ENCODE measurements at regions not wholly inside any gene's neighbourhood (a gene's known extent, or its start where the extent isn't known, plus 50 kb on each side); places are given as distances from the start of the nearest gene placed in this dataset.
A peak's percentile ranks its signal among the peaks of the same experiment; 100 is the strongest.

DNA sequence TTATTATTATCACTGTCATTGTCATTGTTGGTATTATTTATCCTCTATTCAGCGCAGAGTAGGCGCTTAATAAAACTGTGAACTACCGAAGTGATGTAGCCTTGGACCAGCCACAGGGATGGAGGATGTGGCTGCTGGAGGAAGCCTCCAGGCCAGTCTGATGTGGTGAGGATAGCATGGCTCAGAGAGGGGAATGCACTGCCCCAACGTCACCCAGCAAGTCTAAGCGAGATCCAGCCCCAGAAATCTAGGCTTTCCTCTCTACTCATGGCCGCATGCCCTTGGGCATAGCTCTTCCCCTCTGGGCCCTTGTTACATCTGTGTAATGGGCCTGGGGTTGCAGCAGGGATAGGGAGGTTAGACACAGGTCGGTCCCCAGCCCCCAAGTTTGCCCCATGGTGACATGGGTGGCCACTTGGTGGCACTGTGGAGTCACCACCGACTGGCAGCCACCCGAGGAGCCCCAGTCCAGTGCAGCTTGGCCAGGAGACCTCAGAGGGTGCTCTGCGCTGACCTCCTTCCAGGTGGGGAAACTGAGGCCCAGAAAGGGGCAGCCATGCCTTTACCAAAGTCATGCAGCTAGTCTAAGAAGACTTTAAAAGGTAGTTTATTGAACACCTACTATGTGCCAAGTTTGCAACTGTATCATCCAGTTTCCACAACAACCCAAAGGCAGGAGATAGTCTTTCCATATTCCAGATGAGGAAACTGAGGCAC is 395.7 kb downstream of the MN1 start:
- DNase-seq (ENCODE audit: low spot score): no peak
- intact Hi-C loops (cut with DNase I): loop anchor here (5.0 to 10.0 kb wide), 4 partner anchors 389 to 651 kb away; partner anchors contain the start of gene MN1 (in 1 of the 2)

DNA sequence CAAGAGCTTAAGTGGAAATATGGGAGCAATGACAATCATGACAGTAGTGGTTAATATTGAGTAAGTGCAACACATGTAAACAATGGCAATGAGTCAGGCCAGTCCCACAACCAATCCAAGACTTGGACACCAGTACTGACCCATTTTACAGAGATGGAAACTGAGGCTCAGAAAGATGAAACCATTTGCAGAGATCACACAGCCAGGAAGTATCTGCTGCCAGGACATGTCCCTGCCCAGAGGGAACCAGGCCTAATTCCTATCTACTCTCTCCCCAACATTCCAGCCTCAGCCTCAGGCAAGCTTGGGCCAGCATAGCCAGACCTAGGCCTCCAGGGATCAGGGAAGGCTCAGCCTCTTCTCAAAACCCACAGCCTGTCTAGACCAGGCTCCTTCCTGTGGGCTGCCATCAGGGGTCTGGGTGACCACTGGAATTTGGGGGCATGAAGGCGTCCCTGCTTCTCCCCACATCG is 395.1 kb downstream of the MN1 start:
- intact Hi-C loops (cut with DNase I): loop anchor here (5.0 to 10.0 kb wide), 4 partner anchors 388 to 652 kb away; partner anchors contain the start of gene MN1 (in 1 of the 2)
- no peak for DNase-seq (ENCODE audit: low spot score)

DNA sequence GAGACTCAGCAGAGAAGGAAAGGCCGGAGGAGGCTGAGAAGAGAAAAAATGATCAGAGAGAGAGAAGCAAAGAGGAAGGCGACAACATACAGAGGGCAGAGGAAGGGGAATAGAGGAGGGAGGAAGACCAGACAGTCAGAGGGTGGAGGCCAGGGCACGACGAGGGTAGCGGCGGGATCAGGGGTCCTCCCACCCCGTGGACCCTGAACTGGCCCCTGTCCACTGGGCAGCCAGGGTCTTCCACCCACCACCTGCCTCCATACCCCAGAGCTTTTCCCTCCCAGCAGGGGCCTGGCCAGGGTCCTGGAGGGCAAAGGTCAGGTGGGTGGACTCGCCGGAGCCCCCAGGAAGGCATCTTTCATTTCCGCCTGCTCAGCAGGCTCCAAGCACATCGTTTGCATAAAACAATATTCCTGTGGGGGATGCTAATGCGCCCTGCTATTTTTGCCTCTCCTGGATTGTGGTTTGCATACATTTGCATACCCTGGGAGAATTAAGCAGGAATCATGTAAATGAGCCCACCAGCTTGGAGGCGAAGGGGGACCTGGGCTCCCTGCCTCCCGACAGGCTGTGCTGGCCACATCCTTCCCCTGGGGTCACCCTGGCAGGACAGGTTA is 394.1 kb downstream of the MN1 start:
- intact Hi-C loops (cut with DNase I): loop anchor here (5.0 to 10.0 kb wide), 4 partner anchors 387 to 653 kb away; partner anchors contain the start of gene MN1 (in 1 of the 2)
- no peak for DNase-seq (ENCODE audit: low spot score)

DNA sequence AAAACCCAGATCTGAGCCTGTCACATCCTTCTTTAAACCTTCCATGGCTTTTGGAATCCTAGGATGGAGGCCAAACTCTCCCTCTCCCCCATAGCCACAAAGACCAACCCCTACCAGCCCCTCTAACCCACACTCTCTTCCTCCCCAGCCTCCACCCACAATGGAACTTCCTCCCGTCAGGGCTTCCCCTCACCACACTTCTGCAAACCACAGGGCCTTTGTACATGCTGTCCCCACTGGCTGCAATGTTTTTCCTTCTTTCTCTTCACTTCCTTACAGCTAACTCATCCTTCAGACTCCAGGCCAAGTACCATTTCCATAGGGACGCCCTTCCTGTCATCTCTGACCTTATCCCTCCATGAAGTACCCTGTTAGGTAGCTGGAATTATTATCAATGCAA is 393.5 kb downstream of the MN1 start:
- DNase-seq (ENCODE audit: low spot score): no peak
- intact Hi-C loops (cut with DNase I): loop anchor here (5.0 to 10.0 kb wide), 4 partner anchors 387 to 653 kb away; partner anchors contain the start of gene MN1 (in 1 of the 2)

DNA sequence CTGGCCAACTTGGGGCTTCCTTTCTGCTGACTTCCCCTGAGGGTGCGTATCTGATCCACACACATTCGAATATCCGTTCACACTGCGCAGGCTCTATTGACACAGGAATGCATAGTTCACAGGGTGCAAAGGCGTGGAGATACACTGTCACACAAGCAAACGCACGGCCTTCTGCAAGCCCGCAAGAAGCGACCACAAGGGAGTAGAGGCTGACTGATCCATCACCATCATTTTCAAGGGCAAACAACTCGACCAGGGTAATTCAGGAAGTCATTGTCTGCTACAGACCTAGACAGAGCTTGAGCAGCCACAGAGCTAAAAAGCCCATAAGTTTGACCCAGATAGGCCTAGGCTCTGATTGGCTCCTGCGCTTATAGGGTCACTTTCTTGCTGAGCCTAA is 392.3 kb downstream of the MN1 start:
- no peak for DNase-seq (ENCODE audit: low spot score)
- intact Hi-C loops (cut with DNase I): loop anchor here (5.0 to 10.0 kb wide), 4 partner anchors 386 to 654 kb away; partner anchors contain the start of gene MN1 (in 1 of the 2)

DNA sequence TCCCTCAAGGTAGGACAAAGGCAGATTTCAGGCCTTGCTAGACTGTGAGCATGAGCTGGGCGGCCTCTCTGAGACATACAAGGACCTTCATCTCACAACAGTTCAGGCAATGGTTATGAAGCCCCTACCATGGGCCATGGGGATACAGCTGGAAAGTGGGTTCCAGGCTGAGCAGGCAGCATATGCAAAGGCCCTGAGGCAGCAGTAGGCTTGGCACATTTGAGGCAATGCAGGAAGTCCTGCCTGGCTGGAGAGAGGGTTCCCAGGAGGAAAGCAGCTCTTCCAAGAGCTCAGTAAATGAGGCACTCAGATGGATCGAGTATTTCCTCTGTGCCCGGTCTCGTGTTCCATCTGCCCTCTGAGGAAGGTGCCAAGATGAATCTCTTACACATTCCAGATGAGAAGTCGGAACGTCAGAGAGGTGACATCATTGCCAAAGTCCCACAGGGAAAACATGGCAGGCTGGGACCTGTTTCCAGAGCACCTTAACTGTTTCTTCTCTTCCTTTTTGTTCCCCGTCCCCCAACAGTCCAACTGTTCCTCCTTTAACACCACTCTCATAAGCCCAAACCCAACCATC is 388.6 kb downstream of the MN1 start:
- intact Hi-C loops (cut with DNase I): no loop called here
- no peak for DNase-seq (ENCODE audit: low spot score)

DNA sequence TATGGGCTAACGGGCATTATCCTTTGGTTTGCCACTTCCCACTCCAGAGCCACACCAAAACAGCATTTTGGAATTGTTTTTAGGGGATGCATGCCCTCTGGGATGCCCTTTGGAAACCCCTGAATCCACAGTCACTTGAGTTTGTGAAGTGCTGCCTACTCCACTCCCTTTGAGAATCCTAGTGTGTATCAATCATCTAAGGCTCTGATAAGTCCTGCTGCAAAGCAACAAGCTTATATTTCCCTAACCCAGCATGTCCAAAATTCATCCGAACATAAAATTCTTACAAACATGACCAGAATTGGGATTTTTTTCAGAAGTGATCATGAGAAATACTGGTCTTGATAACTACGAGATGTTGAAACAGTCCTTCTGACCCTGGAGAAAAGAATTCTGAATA is 387.9 kb downstream of the MN1 start:
- no peak for DNase-seq (ENCODE audit: low spot score)

DNA sequence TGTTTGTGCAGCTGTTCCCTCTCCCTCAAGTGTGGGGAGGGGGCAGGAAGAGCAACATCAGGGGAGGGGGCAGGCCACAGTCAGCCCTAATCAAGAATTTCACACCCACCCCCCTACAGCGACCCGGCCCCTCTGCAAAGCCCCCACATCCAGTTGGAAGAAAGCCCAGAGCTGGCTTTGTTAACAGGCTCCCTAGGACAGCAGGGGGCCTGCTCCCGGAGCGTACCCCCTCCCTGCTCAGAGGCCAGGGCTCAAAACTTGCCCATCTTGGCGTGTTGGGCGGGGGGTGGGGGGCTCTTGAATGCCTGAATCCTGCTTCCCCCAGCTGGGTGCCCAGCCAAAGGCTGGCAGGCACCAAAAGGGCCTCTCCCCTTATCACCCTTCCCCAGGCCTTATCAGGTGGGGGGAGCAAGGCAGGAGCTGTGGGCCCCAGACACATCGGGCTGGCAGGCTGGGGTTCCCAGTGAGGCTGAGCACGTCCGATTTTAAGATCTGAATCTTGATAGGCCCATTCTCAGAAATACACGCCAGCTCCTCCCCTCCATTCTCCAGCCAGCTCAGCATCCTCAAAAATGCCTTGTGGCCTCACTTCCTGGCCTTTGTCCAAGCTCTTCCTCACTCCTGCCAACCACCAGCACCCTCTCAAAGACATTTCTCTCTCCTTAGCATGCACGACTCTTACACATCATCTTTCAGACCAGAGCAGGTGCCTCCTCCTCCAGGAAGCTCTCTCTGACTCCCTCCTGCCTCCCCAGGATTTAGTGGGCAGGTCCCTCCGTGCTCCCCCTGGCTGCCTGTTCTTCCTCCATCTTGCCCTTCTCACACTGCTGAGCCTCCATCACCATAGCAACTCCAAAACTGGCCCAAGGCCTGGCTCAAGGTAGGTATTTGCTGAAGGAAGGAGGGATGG is 384.8 kb downstream of the MN1 start:
- no peak for DNase-seq (ENCODE audit: low spot score)
- intact Hi-C loops (cut with DNase I): no loop called here

More for the DNA sequence above, 387.9 kb downstream of the MN1 start:
- intact Hi-C loops (cut with DNase I): no loop called here

DNA sequence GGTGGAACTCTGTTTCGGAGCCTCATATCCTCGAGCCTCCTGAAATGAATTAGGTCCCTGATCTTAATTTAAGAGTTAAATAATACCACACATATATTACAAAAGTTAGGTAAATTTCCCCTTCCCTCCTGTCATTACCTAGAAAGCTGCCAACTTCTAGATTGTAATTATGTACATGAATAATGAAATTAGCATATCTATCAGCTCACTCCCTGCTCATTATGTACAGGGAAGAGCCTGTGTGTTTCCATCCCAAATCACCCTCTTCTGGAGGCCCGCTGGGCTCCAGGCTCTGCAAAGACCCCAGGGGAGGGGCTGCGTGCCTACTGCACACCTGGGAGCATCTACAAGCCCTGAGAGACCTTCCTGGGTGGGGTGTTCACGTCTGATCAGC is 384.1 kb downstream of the MN1 start:
- intact Hi-C loops (cut with DNase I): no loop called here
- DNase-seq (ENCODE audit: low spot score): no peak

DNA sequence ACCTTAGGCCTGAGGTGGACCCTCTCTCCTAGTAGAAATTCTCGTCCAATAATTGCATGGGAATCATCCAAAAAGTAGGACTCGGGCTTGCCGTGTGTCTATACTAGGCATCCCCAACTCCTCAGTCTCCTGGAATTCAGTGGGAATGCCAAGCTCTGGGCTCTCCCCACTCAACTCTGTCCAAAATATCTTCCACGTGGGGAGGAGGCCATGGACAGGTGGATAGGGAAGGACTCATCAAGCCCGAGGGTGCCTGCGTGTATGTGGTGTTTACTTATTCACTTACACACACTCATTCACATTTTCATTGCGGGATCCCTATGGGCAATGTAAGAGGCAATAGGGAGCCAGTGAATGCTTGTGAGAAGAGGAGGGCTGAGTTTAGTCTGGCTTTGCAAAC is 383.3 kb downstream of the MN1 start:
- intact Hi-C loops (cut with DNase I): no loop called here
- DNase-seq (ENCODE audit: low spot score): no peak

DNA sequence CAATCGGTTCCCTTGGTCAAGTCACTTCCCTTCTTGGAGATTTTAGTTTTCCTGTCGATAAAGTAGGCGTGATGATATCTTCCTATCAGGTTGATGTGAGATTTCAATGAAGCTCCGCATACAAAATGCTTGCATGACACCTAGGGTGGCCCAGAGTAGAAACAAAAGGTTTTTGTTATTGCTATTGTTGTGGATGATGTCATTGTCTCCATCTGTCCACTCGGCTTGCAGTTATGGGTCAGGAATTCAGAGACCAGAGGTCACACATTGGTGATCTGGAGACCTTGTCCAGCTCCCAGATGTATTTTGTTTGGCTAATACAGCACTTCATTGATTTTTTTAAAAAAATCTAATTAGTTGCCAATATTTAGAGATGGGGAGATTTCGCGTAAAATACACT is 382.1 kb downstream of the MN1 start:
- no peak for DNase-seq (ENCODE audit: low spot score)
- intact Hi-C loops (cut with DNase I): no loop called here

DNA sequence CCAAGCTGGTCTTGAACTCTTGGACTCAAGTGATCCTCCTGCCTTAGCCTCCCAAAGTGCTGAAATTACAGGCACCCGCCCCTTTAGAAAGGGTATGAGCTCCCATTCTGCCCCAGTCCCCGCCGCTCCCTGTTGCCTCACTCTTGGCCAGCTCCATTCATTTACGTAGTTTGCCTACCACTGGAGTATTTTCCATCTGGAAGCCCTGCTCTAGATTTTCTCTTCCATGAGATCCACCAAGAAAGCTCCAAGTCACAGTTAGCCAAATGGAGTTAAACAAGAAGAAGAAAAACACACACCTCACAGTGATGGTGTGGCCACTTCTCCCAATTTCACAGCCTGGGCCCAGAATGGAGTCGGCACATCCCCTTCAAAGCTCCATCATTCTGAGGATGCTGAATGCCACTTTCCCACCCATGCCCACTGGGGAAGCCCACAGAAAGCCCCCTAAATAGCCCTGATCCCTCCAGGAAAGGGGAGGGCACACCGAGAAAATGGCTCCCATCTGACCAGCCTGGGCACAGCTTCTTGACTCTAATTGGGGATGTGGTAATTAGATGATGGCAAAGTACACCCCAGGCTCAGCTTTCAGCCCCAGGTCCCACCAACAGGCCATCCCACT is 381.2 kb downstream of the MN1 start:
- no peak for DNase-seq (ENCODE audit: low spot score)
- intact Hi-C loops (cut with DNase I): no loop called here

DNA sequence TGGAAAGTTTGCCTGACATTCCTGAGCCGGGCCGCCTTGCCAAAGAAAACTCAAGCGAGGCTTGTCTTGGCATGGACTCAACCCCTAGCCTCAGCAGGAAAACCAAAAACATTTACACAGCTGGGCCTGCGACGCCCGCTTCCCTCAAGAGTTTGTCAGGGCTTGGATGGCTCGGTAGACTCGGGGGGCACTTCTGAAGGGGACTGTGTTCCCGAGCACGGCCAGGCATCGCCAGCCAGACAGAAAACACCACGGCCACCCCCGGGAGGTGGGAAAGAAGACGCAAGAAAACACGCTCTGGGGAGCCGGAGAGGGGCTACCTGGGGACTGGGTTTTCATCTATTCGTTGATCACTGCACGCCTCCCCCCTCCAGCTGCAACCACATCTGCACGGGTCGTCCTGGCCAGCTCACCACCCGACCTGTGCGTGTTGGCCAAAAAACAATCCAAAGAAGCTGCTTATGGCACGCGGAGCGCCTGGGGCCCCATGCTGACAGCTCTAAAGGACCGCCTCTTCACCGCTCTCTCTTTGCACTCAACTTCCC is 380.7 kb downstream of the MN1 start:
- DNase-seq (ENCODE audit: low spot score): peak; percentile 92
- intact Hi-C loops (cut with DNase I): no loop called here

DNA sequence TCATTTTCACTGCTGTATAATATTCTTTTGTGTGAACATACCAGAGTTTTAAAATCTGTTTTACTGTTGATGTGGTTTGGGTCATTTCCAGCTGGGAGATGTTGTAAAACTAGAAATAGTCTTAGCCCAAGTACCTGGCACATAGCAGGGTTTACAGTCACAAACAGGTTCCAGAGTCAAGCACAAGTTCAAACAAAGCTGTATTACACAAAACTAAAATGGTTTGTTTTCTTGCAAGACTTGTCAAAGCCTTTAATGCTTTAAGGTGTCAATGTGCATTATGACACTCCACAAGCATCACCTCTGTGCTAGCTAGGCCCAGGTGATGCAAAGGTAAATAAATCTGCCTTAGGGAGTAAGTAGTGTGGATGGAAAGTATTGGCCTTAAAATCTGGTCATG is 379.1 kb downstream of the MN1 start:
- no peak for DNase-seq (ENCODE audit: low spot score)
- intact Hi-C loops (cut with DNase I): no loop called here

DNA sequence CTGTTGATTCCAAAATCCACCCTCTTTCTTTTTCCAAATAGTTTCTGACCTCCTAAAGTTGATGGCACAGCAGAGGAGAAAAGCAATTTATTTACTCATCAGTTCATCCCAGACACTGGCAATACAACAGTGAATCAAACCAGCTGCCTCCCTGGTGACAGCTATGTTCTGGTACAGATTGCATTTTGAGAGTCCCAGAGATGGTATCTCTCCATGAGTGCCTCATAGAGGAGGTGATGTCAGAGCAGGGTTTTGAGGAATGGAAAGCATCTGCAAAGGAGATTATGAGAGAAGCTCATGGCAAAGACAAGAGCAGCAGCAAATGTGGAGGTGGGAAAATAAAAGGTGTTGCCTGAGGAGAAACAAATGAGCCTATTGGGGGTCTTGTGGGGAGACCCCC is 377.2 kb downstream of the MN1 start:
- DNase-seq (ENCODE audit: low spot score): no peak
- intact Hi-C loops (cut with DNase I): no loop called here

DNA sequence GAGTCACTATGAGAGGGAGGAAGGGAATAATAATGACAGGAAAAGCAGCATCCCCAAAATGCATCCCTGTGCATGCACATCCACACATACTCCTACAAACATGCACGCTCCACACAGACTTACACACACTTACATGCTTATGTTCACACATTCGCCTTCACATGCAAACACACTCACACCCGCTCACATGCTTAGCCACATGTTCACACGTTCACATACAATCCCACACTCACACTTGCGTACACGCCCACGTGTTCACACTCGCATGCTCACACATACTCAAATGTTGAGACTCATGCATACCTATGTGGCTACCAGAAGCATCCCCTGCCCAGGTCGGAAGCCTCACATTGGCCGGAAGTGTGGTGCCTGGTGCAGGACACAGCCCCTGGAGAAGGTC is 372.1 kb downstream of the MN1 start:
- intact Hi-C loops (cut with DNase I): no loop called here
- DNase-seq (ENCODE audit: low spot score): no peak

DNA sequence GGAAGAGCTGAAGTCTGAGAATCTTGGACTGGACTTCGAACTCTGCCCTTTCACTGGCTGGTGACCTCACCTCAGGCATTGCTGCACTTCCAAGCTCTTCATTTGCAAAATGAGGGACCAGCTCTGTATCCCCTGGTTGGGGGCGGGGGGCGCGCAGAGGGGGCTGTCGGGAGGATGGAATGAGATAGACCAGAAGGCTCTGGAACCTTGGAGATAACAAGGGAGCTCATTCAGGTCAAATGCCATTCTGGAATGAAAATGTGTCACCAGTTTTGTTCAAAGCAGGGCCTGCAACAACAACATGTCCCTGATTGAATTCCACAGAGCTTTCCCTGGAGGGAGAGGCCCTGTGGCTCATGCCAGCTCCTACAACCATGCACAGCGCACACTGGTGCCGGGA is 370.5 kb downstream of the MN1 start:
- DNase-seq (ENCODE audit: low spot score): no peak
- intact Hi-C loops (cut with DNase I): no loop called here

DNA sequence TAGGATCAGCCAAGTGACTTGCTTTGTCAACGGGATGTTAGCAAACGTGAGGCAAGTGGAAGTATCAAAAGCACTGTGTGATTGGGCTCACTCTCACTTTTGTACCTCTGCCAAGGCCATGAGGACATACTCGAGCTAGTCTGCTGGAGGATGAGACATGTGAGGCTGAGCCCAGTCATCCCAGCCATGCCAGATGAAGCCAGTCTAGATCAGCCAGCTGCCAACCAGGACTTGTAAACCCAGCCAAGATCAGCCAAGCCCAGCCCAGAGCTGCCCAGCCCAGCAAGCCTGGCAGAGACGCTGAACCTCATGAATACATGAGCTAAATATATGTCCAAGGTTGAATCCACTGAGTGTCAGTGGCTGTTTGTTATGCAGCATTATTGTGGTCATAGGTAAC is 369.7 kb downstream of the MN1 start:
- DNase-seq (ENCODE audit: low spot score): no peak
- intact Hi-C loops (cut with DNase I): no loop called here

DNA sequence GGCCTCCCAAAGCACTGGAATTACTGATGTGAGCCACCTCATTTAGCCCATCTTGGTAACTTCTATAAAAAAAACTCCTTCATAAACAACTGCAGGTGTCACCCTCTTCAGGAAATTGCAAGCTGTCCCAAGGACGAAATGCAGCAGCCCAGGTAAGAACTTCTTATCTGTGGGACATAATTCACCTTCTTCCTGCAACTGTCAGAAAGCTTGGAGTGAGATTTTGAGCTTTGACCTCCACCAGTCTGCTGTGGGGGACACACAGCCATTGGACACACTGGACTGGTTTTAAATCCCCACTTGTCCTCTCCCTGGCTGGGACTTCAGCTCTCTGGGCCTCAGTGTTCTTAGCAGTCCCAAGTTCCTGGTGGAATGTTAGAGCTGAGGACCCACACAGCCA is 368.5 kb downstream of the MN1 start:
- DNase-seq (ENCODE audit: low spot score): no peak
- intact Hi-C loops (cut with DNase I): no loop called here
